ENCODE measurements at regions not wholly inside any gene's neighbourhood (a gene's known extent, or its start where the extent isn't known, plus 50 kb on each side); places are given as distances from the start of the nearest gene placed in this dataset.

DNA sequence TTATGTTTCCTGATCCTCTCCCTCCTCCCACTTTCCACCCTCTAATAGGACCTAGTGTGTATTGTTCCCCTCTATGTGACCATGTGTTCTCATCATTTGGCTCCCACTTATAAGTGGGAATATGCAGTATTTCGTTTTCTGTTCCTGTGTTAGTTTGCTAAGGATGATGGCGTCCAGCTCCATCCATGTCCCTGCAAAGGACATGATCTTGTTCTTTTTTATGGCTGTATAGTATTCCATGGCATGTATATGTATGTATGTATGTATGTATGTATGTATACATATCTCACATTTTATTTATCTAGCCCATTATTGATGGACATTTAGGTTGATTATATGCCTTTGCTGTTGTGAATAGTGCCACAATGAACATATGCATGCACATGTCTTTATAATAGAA lies 188.7 kb downstream of the RFPL4B start:
- TF ChIP-seq POLR2AphosphoS5 (IDR thresholded peaks at IDR 0.05; ENCODE audit: borderline replicate concordance, low read depth, low read length) (no peak), EZH2 (IDR thresholded peaks at IDR 0.05) (no peak), FOXP2 (optimal IDR thresholded peaks at IDR 0.05; ENCODE audit: control extremely low read depth, extremely low read length, insufficient read depth) (no peak)

Measured in SK-N-MC (cell line).